NT2/D1 (cell line): ENCODE measurements at regions not wholly inside any gene's neighbourhood (a gene's known extent, or its start where the extent isn't known, plus 50 kb on each side); places are given as distances from the start of the nearest gene placed in this dataset.
A peak's percentile ranks its signal among the peaks of the same experiment; 100 is the strongest.

Experiments
- DNase-seq: peaks from one replicate; pipeline ENCODE4 v3.0.0-alpha.2; 2011; ENCODE audit warnings: low read depth, low spot score
- H3K27me3 ChIP-seq: 2 replicates; pipeline ENCODE4 v1.6.0; 2011; ENCODE audit warnings: mild to moderate bottlenecking; ENCODE audit not compliant: insufficient read length, insufficient read depth
- H3K36me3 ChIP-seq: 2 replicates; pipeline ENCODE4 v1.6.1; 2011; ENCODE audit warnings: mild to moderate bottlenecking, low read length, mixed read lengths; ENCODE audit not compliant: insufficient read depth, insufficient read length
- H3K4me1 ChIP-seq: 2 replicates; pipeline ENCODE4 v1.5.1; 2011; ENCODE audit not compliant: insufficient read depth, insufficient read length
- H3K4me3 ChIP-seq: 2 replicates; pipeline ENCODE4 v1.5.1; 2011; ENCODE audit warnings: low read depth; ENCODE audit not compliant: insufficient read length
- H3K9ac ChIP-seq: 2 replicates; pipeline ENCODE4 v1.6.0; 2011; ENCODE audit warnings: low read depth; ENCODE audit not compliant: insufficient read length
- H3K9me3 ChIP-seq: 2 replicates; pipeline ENCODE4 v1.5.1; 2011; ENCODE audit warnings: mild to moderate bottlenecking, low read length; ENCODE audit not compliant: insufficient read depth
- SUZ12 ChIP-seq: IDR thresholded peaks from 2 replicates; pipeline ENCODE4 v1.6.1; 2011; ENCODE audit not compliant: insufficient read length, insufficient read depth; ENCODE audit errors: extremely low read depth
- YY1 ChIP-seq: IDR thresholded peaks from 2 replicates; pipeline ENCODE4 v1.6.1; 2011; ENCODE audit not compliant: insufficient read length, insufficient read depth
- ZNF274 ChIP-seq: IDR thresholded peaks from 2 replicates; pipeline ENCODE4 v1.6.1; 2011; ENCODE audit warnings: mild to moderate bottlenecking, low read depth, low read length

DNA sequence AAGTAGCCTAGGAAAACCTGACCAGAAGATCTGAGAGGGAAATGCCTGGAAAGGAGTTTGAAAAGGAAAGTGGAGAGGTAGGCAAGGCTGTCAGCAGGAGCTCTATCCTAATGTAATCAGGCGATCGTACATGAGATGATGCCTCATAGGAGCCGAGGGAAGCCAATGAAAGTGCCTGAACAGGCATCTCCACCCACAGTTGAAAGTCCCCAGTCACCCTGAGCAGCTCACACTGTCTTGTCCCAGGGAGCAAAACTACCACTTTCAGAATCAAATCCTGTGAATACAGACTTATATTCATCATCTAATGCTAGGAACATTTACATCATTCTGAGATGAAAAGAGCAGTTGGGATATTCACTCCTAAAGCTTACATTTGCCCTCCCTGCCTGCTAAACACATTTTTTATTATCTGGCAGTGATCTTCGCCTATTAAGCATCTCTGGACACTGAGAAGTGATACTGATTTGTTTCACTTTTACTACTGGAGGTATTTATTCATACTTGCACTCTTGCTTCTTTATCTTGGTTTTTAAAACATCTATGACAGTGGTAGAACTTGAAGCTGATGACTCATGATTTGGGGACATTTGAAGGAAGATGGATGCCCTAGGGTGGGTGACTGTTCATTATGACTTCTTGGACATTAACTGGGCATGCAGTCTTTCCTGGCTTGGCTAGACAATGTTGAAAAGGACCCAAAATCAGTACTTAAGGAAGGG lies 221.6 kb downstream of the SEC16B start:
- H3K27me3 ChIP-seq = no peaks in the 10 kb centered on the region
- DNase-seq = no peak
- no peaks in the 10 kb centered on the region for H3K4me1 ChIP-seq
- H3K9ac ChIP-seq = no peak overlapping the region
- no peak overlapping the region for H3K4me3 ChIP-seq
- no peaks in the 10 kb centered on the region for H3K36me3 ChIP-seq
- H3K9me3 ChIP-seq = no peaks in the 10 kb centered on the region
- TF ChIP-seq ZNF274 (no peak), SUZ12 (no peak), YY1 (no peak)

DNA sequence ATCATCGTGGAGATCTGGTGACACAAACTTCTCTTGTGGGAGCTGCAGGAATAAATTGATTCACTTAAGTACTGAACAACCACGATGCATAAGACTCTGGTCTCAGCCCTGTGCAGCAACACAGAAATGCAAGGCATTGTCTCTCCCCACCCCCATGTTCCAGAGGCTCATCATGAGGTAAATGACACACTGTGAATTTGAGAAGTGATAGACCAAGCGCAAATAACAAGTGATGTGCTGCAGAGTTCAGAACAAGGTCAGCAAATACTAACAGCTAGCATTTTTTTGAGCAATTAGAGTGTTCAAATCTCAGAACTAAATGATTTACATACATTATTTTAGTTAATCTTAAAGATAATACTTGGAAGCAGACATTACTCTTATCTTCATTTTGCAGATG lies 223.7 kb downstream of the SEC16B start:
- DNase-seq = no peak
- TF ChIP-seq ZNF274 (no peak), YY1 (no peak), SUZ12 (no peak)
- no peaks in the 10 kb centered on the region for H3K9me3 ChIP-seq

GRCh38 chr1:177744906-177745305 lies 225.0 kb downstream of the SEC16B start:
- H3K27me3 ChIP-seq = no peaks in the 10 kb centered on the region
- no peak overlapping the region for H3K9ac ChIP-seq
- no peak for DNase-seq
- no peaks in the 10 kb centered on the region for H3K9me3 ChIP-seq
- H3K4me1 ChIP-seq = no peaks in the 10 kb centered on the region
- H3K4me3 ChIP-seq = no peak overlapping the region
- no peak for TF ChIP-seq ZNF274
- H3K36me3 ChIP-seq = no peaks in the 10 kb centered on the region

More for the DNA sequence above, 223.7 kb downstream of the SEC16B start:
- Histone ChIP-seq H3K9ac (no peak overlapping the region), H3K36me3 (no peaks in the 10 kb centered on the region), H3K27me3 (no peaks in the 10 kb centered on the region), H3K4me1 (no peaks in the 10 kb centered on the region), H3K4me3 (no peak overlapping the region)

GRCh38 chr1:177741476-177741875 lies 228.4 kb downstream of the SEC16B start:
- H3K4me1 ChIP-seq = no peaks in the 10 kb centered on the region
- no peak for TF ChIP-seq ZNF274
- no peak for TF ChIP-seq SUZ12
- TF ChIP-seq YY1 = no peak
- no peaks in the 10 kb centered on the region for H3K27me3 ChIP-seq
- no peak overlapping the region for H3K4me3 ChIP-seq
- peak; percentile 25 for DNase-seq
- H3K36me3 ChIP-seq = no peaks in the 10 kb centered on the region
- H3K9ac ChIP-seq = no peak overlapping the region
- no peaks in the 10 kb centered on the region for H3K9me3 ChIP-seq

- Histone ChIP-seq H3K9ac (no peak overlapping the region), H3K36me3 (no peaks in the 10 kb centered on the region), H3K27me3 (no peaks in the 10 kb centered on the region), H3K9me3 (no peaks in the 10 kb centered on the region), H3K4me1 (no peaks in the 10 kb centered on the region), H3K4me3 (no peak overlapping the region)
- DNase-seq = no peak
- TF ChIP-seq YY1 = no peak
- no peak for TF ChIP-seq SUZ12
- TF ChIP-seq ZNF274 = no peak
Measured at GRCh38 chr1:177739780-177740179, 230.1 kb downstream of the SEC16B start.

- TF ChIP-seq SUZ12 = no peak
- TF ChIP-seq ZNF274 = no peak
- no peak for TF ChIP-seq YY1
- Histone ChIP-seq H3K9me3 (no peaks in the 10 kb centered on the region), H3K4me3 (no peak overlapping the region), H3K36me3 (no peaks in the 10 kb centered on the region), H3K4me1 (no peaks in the 10 kb centered on the region), H3K27me3 (no peaks in the 10 kb centered on the region), H3K9ac (no peak overlapping the region)
- no peak for DNase-seq
Measured at GRCh38 chr1:177737456-177737855, 232.4 kb downstream of the SEC16B start.

- H3K9me3 ChIP-seq = no peaks in the 10 kb centered on the region
- H3K27me3 ChIP-seq = no peaks in the 10 kb centered on the region
- DNase-seq = no peak
- no peaks in the 10 kb centered on the region for H3K4me1 ChIP-seq
- H3K4me3 ChIP-seq = no peak overlapping the region
- H3K9ac ChIP-seq = no peak overlapping the region
- TF ChIP-seq SUZ12 = no peak
- TF ChIP-seq ZNF274 = no peak
- TF ChIP-seq YY1 = no peak
- H3K36me3 ChIP-seq = no peaks in the 10 kb centered on the region
Measured at GRCh38 chr1:177732178-177732577, 237.7 kb downstream of the SEC16B start.

DNA sequence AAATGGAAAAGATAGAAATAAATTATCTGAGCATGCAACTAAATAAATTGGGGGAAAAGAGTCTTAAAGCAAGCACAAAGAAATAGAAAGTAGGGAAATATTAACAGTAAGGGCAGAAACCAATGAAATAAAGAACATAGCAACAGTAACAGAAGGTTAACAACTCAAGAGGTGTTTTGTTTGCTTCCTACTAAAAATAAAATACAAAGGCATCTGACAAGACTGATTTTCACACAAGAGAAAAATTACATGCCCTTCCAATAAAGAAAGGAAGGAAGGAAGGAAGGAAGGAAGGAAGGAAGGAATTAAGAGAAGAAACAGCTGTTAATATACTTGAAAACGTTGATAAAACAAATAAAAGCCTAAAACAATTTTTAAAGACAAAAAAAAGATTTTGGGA lies 240.2 kb downstream of the SEC16B start:
- no peak for DNase-seq
- Histone ChIP-seq H3K9ac (no peak overlapping the region), H3K27me3 (no peaks in the 10 kb centered on the region), H3K4me3 (no peak overlapping the region), H3K4me1 (no peaks in the 10 kb centered on the region), H3K36me3 (no peaks in the 10 kb centered on the region), H3K9me3 (no peaks in the 10 kb centered on the region)
- no peak for TF ChIP-seq ZNF274
- no peak for TF ChIP-seq YY1
- no peak for TF ChIP-seq SUZ12
